Esophagus muscularis mucosa (tissue), 3 donors: ENCODE measurements at regions not wholly inside any gene's neighbourhood (a gene's known extent, or its start where the extent isn't known, plus 50 kb on each side); places are given as distances from the start of the nearest gene placed in this dataset.

Source experiments
- EP300 ChIP-seq: sonication (generic); formaldehyde crosslinking; IDR thresholded peaks from one replicate; pipeline ENCODE4 v1.6.1; 2017; ENCODE audit warnings: antibody characterized with exemption
- TF ChIP-seq, protein P1 (sequence below), 3 experiments: fragments of 200-600 bp in 2 of 3; fragments of 450-650 bp in 1 of 3; sonication (generic) in 2 of 3; IDR thresholded peaks; one replicate each; pipeline ENCODE4 v1.5.1; 2017 to 2019; ENCODE audit warnings: antibody characterized with exemption in 3 of 3, mild to moderate bottlenecking in 2 of 3, moderate library complexity in 1 of 3

DNA sequence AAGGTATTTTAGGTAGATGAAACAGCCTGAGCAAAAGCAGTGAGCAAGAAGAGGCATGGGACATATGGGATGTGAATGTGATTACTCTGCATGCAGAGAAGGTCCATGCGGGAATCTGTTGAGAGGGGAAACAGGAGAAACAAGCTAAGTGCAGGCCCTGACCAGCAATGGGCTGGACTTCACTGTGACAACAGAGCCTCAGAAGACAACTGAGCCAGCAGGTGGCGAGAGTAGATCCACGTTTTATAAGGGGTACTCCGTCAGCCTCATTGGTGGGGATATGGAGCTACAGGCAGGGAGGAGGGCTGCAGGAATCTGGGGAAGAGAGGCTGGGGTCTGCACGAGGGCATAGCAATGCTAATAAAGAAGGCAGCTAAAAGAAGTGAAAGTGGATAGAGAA lies 405.9 kb upstream of the LMCD1 start:
- TF ChIP-seq, protein P1, sequence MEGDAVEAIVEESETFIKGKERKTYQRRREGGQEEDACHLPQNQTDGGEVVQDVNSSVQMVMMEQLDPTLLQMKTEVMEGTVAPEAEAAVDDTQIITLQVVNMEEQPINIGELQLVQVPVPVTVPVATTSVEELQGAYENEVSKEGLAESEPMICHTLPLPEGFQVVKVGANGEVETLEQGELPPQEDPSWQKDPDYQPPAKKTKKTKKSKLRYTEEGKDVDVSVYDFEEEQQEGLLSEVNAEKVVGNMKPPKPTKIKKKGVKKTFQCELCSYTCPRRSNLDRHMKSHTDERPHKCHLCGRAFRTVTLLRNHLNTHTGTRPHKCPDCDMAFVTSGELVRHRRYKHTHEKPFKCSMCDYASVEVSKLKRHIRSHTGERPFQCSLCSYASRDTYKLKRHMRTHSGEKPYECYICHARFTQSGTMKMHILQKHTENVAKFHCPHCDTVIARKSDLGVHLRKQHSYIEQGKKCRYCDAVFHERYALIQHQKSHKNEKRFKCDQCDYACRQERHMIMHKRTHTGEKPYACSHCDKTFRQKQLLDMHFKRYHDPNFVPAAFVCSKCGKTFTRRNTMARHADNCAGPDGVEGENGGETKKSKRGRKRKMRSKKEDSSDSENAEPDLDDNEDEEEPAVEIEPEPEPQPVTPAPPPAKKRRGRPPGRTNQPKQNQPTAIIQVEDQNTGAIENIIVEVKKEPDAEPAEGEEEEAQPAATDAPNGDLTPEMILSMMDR (IDR thresholded peaks at IDR 0.05), result no peak
- no peak for TF ChIP-seq EP300
